Adrenal gland (tissue), 5 donors: ENCODE measurements at regions not wholly inside any gene's neighbourhood (a gene's known extent, or its start where the extent isn't known, plus 50 kb on each side); places are given as distances from the start of the nearest gene placed in this dataset.

Source experiments
- CTCF ChIP-seq, 6 experiments: fragments of 450-650 bp in 4 of 6; fragments of 200-600 bp in 2 of 6; sonication (generic) in 1 of 6; IDR thresholded peaks; 1 replicate in 5 of 6; 2 replicates in 1 of 6; pipeline versions ENCODE4 v1.5.1 to v1.8.0; 2016 to 2021; ENCODE audit warnings: antibody characterized with exemption in 6 of 6, mild to moderate bottlenecking in 2 of 6, moderate library complexity in 1 of 6
- POLR2A ChIP-seq, 2 donors: fragments of 450-650 bp; IDR thresholded peaks; one replicate each; pipeline ENCODE4 v1.6.1; 2017; ENCODE audit warnings: antibody characterized with exemption in 2 of 2, mild to moderate bottlenecking in 2 of 2, moderate library complexity in 1 of 2
- donor health status: DM: no; HTN: no; CAD: no.

GRCh38 chr18:71209944-71210343 lies 921.1 kb downstream of the SOCS6 start:
- TF ChIP-seq CTCF (IDR thresholded peaks at IDR 0.05) (no peak), POLR2A (IDR thresholded peaks at IDR 0.05) (no peak)
